Heart right ventricle (tissue), 16 donors: ENCODE measurements at regions not wholly inside any gene's neighbourhood (a gene's known extent, or its start where the extent isn't known, plus 50 kb on each side); places are given as distances from the start of the nearest gene placed in this dataset.
A peak's percentile ranks its signal among the peaks of the same experiment; 100 is the strongest.

ENCODE experiments used
- ATAC-seq, 8 donors: fragments of 200-7000 bp; cut with Tn5 transposase; one replicate each; pipeline ENCODE4 v1.9.1; 2020; ENCODE audit warnings: mild to moderate bottlenecking in 8 of 8, moderate library complexity in 8 of 8, moderate number of reproducible peaks in 1 of 8
- DNase-seq, 2 donors: peaks; one replicate each; pipeline ENCODE4 v3.0.0-alpha.2; 2020
- H3K27ac ChIP-seq, 10 donors: fragments of 200-600 bp; sonication (generic) in 2 of 10; one replicate each; pipeline versions ENCODE4 v1.5.0 to v1.8.0; 2020 to 2022; ENCODE audit warnings: mild to moderate bottlenecking in 3 of 10
- H3K27me3 ChIP-seq, 7 donors: fragments of 200-600 bp; one replicate each; pipeline ENCODE4 v1.8.0; 2021 to 2022; ENCODE audit warnings: mild to moderate bottlenecking in 2 of 7
- H3K36me3 ChIP-seq, 9 donors: fragments of 200-600 bp; sonication (generic) in 1 of 9; one replicate each; pipeline versions ENCODE4 v1.5.0 to v1.8.0; 2020 to 2022; ENCODE audit warnings: mild to moderate bottlenecking in 2 of 9
- H3K4me1 ChIP-seq, 9 donors: fragments of 200-600 bp; sonication (generic) in 1 of 9; one replicate each; pipeline versions ENCODE4 v1.5.0 to v1.8.0; 2020 to 2022; ENCODE audit warnings: mild to moderate bottlenecking in 4 of 9
- H3K4me3 ChIP-seq, 10 donors: fragments of 200-600 bp; sonication (generic) in 2 of 10; one replicate each; pipeline versions ENCODE4 v1.5.0 to v1.8.0; 2020 to 2022; ENCODE audit warnings: mild to moderate bottlenecking in 7 of 10, moderate library complexity in 2 of 10
- H3K9me3 ChIP-seq, 11 donors: fragments of 200-600 bp in 10 of 11; sonication (generic) in 2 of 11; one replicate each; pipeline versions ENCODE4 v1.5.0 to v1.8.0; 2013 to 2022; ENCODE audit warnings: mild to moderate bottlenecking in 2 of 11, control low read depth in 1 of 11, moderate library complexity in 1 of 11
- WGBS, 2 donors: extraction: QIAGEN DNeasy Blood & Tissue Kit; methylation state at CpG; one replicate each; pipeline ENCODE4 v1.1.7; 2013; ENCODE audit warnings: inconsistent platforms in 1 of 2; 5-methylcytosine and 5-hydroxymethylcytosine counted together
- intact Hi-C, 10 donors: fragments of 100-400 bp; cut with DNase I; formaldehyde crosslinking; loops; one replicate each; pipeline versions ENCODE4 v1.11.1 to v1.14.2; 2022
- TF ChIP-seq, protein P1 (sequence below), 9 donors: fragments of 200-600 bp; sonication (generic) in 2 of 9; IDR thresholded peaks; one replicate each; pipeline versions ENCODE4 v1.5.0 to v1.8.0; 2021 to 2022; ENCODE audit warnings: antibody characterized with exemption in 9 of 9, mild to moderate bottlenecking in 5 of 9, moderate library complexity in 1 of 9
- donor health status: Arrhythmogenic right ventricular cardiomyopathy.
- donor health status: ischemic (EF 13 %, LVEDD 7.1; RV severe dilation, severe dysfunction).
- donor health status: healthy with polysubstance abuse.
- donor health status: DM: no; HTN: yes; CAD: no.
- donor health status: DM: no; HTN: no; CAD: no.
- donor health status: ischemic (EF 25% LVEDD 6.9; RV normal size, moderate dysfunction).
- donor health status: ischemic (EF 25% LVEDD 5.7; RV mildly dilated, moderate dysfunction).
- donor health status: healthy.
- donor health status: DM: yes; HTN: yes; CAD: no.
- donor health status: Ischemic cardiomyopathy.
- donor health status: ischemic (EF 35%, LVEDD 5.7; RV mildly dilated, moderate dysfunction).
- donor health status: nonischemic (EF 11% LVEDD 7.7; RV severe dilation, severe dysfunction).
- donor health status: DM: yes; HTN: yes; CAD: no.
- donor health status: PGD.
- donor health status: ischemic (EF 29% LVEDD 5.4; RV normal size, mild dysfunction).
- donor health status: nonischemic (EF 23%, LVEDD 6.1; RV moderate dilation, normal function).

- Histone ChIP-seq H3K4me1 (peaks cover 0 to 16% (median 6%) of the 10 kb centered on the region in 9 donors), H3K4me3 (no peak overlapping the region), H3K9me3 (no peaks in the 10 kb centered on the region), H3K36me3 (no peaks in the 10 kb centered on the region), H3K27me3 (no peaks in the 10 kb centered on the region), H3K27ac (no peak overlapping the region)
- 70 to 74% methylated on average over 5 of the region's 5 CpGs for WGBS, 2 donors
- DNase-seq = no peak
- ATAC-seq = no peak
- intact Hi-C loops = no loop called here
- TF ChIP-seq, protein P1, sequence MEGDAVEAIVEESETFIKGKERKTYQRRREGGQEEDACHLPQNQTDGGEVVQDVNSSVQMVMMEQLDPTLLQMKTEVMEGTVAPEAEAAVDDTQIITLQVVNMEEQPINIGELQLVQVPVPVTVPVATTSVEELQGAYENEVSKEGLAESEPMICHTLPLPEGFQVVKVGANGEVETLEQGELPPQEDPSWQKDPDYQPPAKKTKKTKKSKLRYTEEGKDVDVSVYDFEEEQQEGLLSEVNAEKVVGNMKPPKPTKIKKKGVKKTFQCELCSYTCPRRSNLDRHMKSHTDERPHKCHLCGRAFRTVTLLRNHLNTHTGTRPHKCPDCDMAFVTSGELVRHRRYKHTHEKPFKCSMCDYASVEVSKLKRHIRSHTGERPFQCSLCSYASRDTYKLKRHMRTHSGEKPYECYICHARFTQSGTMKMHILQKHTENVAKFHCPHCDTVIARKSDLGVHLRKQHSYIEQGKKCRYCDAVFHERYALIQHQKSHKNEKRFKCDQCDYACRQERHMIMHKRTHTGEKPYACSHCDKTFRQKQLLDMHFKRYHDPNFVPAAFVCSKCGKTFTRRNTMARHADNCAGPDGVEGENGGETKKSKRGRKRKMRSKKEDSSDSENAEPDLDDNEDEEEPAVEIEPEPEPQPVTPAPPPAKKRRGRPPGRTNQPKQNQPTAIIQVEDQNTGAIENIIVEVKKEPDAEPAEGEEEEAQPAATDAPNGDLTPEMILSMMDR (IDR thresholded peaks at IDR 0.05) = no peak
These were observed 79.0 kb upstream of the ZEB2 start for GRCh38 chr2:144598906-144599305.

DNA sequence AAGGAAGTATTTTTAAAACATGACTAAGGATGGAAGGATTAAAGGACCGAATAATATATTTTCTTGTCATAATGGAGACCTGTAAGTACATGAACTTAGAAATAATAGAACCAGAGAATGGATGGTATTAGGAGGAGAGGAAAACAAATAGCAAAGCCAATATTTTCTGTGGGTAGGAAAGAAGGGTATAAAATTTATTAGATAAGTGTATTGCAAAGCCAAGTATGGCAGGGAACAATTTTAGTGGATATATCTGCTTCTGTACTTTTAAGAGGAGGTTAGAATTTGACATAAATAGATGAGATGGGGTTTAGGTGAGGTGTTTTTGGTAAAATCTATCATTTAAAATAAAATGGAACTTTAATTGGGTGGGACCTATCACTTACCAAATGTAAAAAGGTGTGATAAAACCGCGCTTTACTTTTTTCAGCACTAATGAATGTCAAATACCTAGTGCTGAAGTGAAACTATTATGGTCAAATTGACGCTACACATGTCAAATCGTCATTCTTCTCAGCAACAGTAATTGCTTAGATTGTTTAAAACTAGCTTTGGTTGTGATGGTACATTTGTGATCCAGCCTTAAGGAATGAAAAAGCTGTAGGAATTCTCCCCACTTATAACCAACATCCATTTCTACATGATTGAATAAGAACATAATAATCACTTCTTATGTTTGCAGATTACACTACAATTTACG lies 78.1 kb upstream of the ZEB2 start:
- no peak for DNase-seq
- Histone ChIP-seq H3K4me1 (peaks cover 0 to 19% (median 6%) of the 10 kb centered on the region in 9 donors), H3K9me3 (no peaks in the 10 kb centered on the region), H3K27ac (no peak overlapping the region), H3K27me3 (no peaks in the 10 kb centered on the region), H3K36me3 (no peaks in the 10 kb centered on the region), H3K4me3 (no peak overlapping the region)
- ATAC-seq = no peak
- intact Hi-C loops = no loop called here
- TF ChIP-seq, protein P1 (IDR thresholded peaks at IDR 0.05) = no peak
- 78 to 82% methylated on average over 6 of the region's 6 CpGs for WGBS, 2 donors

DNA sequence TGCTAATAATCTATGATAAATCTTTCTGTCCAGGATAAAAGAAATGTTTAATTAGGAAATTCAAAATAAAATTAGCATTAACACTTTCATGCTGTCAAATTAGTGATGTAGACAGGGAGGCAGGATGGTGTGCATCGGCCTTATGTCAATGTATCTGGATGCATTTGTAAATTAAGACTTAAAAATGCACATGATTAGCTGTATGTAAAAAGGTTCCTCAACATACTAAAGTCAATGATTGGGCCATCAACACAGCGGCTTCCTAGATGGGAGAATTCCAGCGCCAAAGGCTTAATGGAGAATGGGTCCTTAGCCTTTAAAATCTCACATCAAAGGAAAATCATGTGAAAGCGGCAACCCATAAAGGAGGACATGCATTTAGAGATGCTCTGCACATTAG lies 77.5 kb upstream of the ZEB2 start:
- Histone ChIP-seq H3K27ac (no peak overlapping the region), H3K9me3 (no peaks in the 10 kb centered on the region), H3K4me3 (no peak overlapping the region), H3K27me3 (no peaks in the 10 kb centered on the region), H3K36me3 (no peaks in the 10 kb centered on the region), H3K4me1 (peaks cover 0 to 21% (median 6%) of the 10 kb centered on the region in 9 donors)
- TF ChIP-seq, protein P1 (IDR thresholded peaks at IDR 0.05) = no peak
- whole genome bisulfite sequencing, 2 donors = 71 to 73% methylated on average over 4 of the region's 4 CpGs
- intact Hi-C loops = no loop called here
- ATAC-seq (no peak), DNase-seq (no peak)

GRCh38 chr2:144596073-144596871 lies 76.4 kb upstream of the ZEB2 start:
- Histone ChIP-seq H3K9me3 (no peaks in the 10 kb centered on the region), H3K36me3 (no peaks in the 10 kb centered on the region), H3K27me3 (no peaks in the 10 kb centered on the region), H3K27ac (peak overlapping the region in 5 of 10 donors; percentile 8 to 29 (median 16)), H3K4me3 (peak overlapping the region in 1 of 10 donors; percentile 3), H3K4me1 (peaks cover 0 to 21% (median 6%) of the 10 kb centered on the region in 9 donors)
- TF ChIP-seq, protein P1 (IDR thresholded peaks at IDR 0.05) = no peak
- DNase-seq (no peak), ATAC-seq (peak in 1 of 8 donors; percentile 60)
- intact Hi-C loops = no loop called here
- WGBS, 2 donors = 39 to 49% methylated on average over 9 of the region's 9 CpGs
